IPS-20b (cell line): ENCODE measurements at regions not wholly inside any gene's neighbourhood (a gene's known extent, or its start where the extent isn't known, plus 50 kb on each side); places are given as distances from the start of the nearest gene placed in this dataset.
"Not testable (repeated sequence)": the region's sequence is repeated elsewhere in the genome, so short reads cannot be mapped to it uniquely, and the experiment has no call there.

ENCODE experiments used
- H3K27ac ChIP-seq: one replicate; pipeline ENCODE4 v1.5.1; 2013; ENCODE audit warnings: low read length
- H3K27me3 ChIP-seq: 2 replicates; pipeline ENCODE4 v1.6.1; 2013; ENCODE audit warnings: mild to moderate bottlenecking, low read length, inconsistent platforms; ENCODE audit not compliant: insufficient read depth
- H3K36me3 ChIP-seq: 2 replicates; pipeline ENCODE4 v1.6.1; 2013; ENCODE audit warnings: low read depth, mild to moderate bottlenecking, inconsistent platforms, low read length, moderate library complexity; ENCODE audit not compliant: insufficient read depth
- H3K4me1 ChIP-seq: 2 replicates; pipeline ENCODE4 v1.6.1; 2013; ENCODE audit warnings: mild to moderate bottlenecking, control low read depth, inconsistent platforms, low read length, moderate library complexity; ENCODE audit not compliant: insufficient read depth
- H3K4me3 ChIP-seq: 2 replicates; pipeline ENCODE4 v1.5.1; 2013; ENCODE audit warnings: mild to moderate bottlenecking, low read length, inconsistent platforms
- H3K9ac ChIP-seq: 2 replicates; pipeline ENCODE4 v1.6.1; 2013; ENCODE audit warnings: low read depth, mild to moderate bottlenecking, inconsistent platforms, low read length, moderate library complexity
- H3K9me3 ChIP-seq: 2 replicates; pipeline ENCODE4 v1.6.1; 2013; ENCODE audit warnings: mild to moderate bottlenecking, low read depth, low read length, inconsistent platforms; ENCODE audit not compliant: insufficient read depth

DNA sequence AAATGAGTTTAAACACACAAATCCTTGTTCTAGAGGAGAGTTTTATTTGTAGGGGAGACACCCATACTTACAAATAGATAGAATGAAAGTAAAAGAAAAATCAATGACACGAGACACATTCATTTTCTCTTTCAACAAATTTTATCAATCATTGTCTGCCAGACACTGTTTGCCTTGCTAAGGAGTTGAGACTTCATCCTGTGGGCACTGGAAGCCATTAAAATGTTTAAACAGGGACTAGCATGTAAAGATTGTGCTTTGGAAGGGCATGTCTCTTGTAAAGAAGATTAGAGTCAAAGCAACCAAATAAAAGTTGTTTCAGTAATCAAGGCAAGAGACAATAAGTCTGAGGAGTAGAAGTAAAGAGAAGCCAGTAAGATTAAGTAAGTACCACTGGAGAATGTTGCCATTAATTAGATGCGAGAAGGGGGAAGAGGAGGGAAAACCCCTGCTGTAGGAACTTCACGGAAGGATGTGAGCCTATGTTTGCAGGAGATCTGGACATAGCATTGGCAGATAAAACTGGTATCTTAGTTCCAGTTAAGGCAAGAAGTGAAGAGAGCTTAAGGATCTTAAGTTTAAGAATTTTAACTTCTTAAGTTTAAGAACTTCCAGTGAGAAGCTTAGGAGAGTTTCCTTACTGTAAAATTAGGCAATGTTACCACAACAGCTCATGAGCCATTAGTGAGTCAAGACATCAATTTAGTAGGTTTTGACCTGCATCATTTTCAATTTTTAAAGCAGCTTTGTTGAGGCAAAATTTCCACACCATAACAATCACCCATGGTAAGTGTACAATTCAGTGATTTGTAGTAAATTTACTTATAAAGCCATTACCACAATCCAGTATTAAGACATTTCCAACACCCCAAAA, 117.0 kb upstream of the UST start:
- Histone ChIP-seq H3K27ac (no peak overlapping the region), H3K4me1 (peaks cover 23% of the 10 kb centered on the region), H3K4me3 (no peak overlapping the region), H3K9me3 (no peaks in the 10 kb centered on the region), H3K36me3 (no peaks in the 10 kb centered on the region), H3K27me3 (no peaks in the 10 kb centered on the region), H3K9ac (no peak overlapping the region)

DNA sequence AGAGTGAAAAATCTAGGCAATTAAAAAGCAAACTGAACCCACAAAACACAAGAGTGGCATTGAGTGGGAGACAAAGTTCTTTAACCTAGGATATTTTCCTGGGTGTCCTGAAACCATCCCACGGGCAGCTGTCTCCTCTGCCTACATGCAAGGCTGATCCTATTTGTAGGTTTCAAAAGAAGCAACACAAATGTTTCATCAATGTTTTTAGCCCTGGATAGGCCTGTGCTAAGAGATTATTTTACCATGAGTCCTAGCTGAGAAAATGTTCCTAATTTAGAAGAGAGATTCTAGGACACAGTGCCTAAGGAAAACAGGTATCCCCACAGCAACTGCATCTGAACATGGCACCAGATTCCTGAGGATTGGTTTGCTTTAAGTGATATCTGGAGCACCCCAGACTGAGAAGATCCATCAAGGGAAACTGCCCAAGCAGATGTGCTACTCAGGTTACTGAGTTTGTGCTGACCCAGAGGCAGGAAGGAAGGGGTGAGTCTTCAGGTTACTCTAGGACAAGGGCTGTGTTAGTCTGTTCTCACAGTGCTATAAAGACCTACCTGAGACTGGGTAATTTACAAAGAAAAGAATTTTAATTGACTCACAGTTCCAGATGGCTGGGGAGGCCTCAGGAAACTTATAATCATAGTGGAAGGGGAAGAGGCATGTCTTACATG, 111.6 kb upstream of the UST start:
- Histone ChIP-seq H3K9me3 (no peaks in the 10 kb centered on the region), H3K27me3 (no peaks in the 10 kb centered on the region), H3K9ac (no peak overlapping the region), H3K27ac (no peak overlapping the region), H3K4me1 (no peaks in the 10 kb centered on the region), H3K4me3 (no peak overlapping the region), H3K36me3 (no peaks in the 10 kb centered on the region)

DNA sequence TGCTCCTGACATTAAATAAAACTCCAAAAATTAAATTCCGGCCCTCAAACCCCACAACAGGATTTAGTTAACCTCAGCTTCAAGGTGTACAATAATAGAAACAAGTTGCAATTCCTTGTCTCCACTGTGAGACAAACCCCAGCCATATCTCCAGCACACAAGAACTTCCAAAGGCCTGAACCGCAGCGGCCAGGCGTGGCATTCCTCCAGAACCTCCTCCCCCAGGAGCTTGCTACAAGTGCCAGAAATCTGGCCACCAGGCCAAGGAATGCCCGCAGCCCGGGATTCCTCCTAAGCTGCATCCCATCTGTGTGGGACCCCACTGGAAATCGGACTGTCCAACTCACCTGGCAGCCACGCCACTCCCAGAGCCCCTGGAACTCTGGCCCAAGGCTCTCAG, 105.0 kb upstream of the UST start:
- H3K27me3 ChIP-seq, H3K9me3 ChIP-seq, H3K4me3 ChIP-seq, H3K36me3 ChIP-seq, H3K4me1 ChIP-seq, H3K9ac ChIP-seq, H3K27ac ChIP-seq: not testable (repeated sequence)

DNA sequence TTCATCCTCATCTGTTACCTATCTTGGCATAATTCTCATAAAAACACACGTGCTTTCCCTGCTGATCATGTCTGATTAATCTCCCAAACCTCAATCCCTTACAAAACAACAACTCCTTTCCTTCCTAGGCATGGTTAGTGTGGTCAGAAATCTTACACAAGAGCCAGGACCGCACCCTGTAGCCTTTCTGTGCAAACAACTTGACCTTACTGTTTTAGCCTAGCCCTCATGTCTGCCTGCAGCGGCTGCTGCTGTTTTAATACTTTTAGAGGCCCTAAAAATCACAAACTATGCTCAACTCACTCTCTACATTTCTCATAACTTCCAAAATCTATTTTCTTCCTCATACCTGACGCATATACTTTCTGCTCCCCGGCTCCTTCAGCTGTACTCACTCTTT, 103.6 kb upstream of the UST start:
- H3K27ac ChIP-seq, H3K4me1 ChIP-seq: not testable (repeated sequence)

DNA sequence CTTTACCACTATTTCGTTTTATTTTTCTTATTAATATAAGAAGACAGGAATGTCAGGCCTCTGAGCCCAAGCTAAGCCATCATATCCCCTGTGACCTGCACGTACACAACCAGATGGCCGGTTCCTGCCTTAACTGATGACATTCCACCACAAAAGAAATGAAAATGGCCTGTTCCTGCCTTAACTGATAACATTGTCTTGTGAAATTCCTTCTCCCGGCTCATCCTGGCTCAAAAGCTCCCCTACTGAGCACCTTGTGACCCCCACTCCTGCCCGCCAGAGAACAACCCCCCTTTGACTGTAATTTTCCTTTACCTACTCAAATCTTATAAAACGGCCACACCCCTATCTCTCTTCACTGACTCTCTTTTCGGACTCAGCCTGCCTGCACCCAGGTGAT, 101.8 kb upstream of the UST start:
- not testable (repeated sequence) for H3K27ac ChIP-seq, H3K9ac ChIP-seq, H3K4me1 ChIP-seq, H3K4me3 ChIP-seq, H3K9me3 ChIP-seq, H3K36me3 ChIP-seq, H3K27me3 ChIP-seq

More for the DNA sequence above, 103.6 kb upstream of the UST start:
- H3K9me3 ChIP-seq, H3K27me3 ChIP-seq, H3K36me3 ChIP-seq, H3K4me3 ChIP-seq, H3K9ac ChIP-seq: not testable (repeated sequence)

DNA sequence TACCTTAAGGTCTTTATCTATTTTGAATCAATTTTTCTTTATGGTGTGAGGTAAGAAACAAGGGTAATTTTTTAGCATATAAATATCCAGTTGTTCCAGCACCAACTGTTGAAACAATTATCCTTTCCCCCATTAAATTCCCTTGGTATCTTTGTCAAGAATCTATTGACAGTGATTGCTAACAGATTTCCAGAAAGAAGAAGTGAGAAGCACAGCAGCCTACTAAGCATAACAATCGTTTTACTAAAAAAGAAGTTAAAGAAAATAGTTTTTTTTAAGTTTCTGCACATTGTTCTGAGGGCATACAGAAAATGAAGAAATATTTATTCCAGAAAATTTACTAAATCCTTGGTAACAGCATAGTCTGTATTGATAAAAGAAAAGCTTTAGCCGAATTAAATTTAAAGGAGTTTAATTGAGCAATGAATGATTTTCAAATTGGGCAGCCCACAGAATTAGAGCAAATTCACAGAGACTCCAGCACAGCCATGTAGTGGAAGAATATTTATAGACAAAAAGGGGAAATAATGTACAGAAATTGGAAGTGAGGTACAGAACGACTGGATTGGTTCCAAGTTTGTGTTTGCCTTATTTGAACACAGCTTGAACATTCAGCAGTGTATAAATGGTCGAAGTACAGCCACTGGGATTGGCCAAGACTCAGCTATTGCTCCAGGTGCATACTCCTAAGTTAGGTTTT, 97.9 kb upstream of the UST start:
- Histone ChIP-seq H3K4me3 (no peak overlapping the region), H3K9me3 (peaks cover 32% of the 10 kb centered on the region), H3K27ac (no peak overlapping the region)

DNA sequence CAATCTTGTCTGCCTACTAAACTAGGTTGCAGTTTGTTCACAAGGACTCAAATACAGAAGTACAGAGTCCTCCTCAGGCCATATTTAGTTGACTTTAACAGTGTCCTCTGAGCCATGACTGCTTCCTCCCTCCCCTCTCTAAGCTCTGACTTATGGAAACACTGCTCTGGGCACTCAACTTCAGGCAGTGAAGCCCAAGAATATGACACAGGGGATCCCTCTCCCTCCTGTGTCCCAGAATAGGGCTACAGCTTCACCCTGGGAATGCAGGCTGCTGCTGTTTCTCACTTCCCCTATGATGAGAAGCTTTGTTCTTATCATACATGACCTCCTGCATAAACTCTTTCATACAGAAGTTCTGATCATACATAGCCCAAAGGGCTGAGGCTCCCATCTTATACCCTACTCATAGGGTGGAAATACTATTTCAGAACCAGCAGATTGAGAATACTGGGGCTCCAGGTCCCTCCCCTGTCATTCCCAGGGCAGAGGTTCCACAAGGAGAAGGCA, 97.3 kb upstream of the UST start:
- H3K9ac ChIP-seq: no peak overlapping the region
- H3K27me3 ChIP-seq: no peaks in the 10 kb centered on the region
- no peak overlapping the region for H3K4me3 ChIP-seq
- H3K4me1 ChIP-seq: peaks cover 8% of the 10 kb centered on the region; the same call in 1 of the 2 replicates
- H3K36me3 ChIP-seq: no peaks in the 10 kb centered on the region
- H3K27ac ChIP-seq: no peak overlapping the region
- H3K9me3 ChIP-seq: peaks cover 37% of the 10 kb centered on the region

More for the DNA sequence above, 97.9 kb upstream of the UST start:
- H3K36me3 ChIP-seq: no peaks in the 10 kb centered on the region
- H3K27me3 ChIP-seq: no peaks in the 10 kb centered on the region
- peaks cover 8% of the 10 kb centered on the region; the same call in 1 of the 2 replicates for H3K4me1 ChIP-seq
- H3K9ac ChIP-seq: no peak overlapping the region

DNA sequence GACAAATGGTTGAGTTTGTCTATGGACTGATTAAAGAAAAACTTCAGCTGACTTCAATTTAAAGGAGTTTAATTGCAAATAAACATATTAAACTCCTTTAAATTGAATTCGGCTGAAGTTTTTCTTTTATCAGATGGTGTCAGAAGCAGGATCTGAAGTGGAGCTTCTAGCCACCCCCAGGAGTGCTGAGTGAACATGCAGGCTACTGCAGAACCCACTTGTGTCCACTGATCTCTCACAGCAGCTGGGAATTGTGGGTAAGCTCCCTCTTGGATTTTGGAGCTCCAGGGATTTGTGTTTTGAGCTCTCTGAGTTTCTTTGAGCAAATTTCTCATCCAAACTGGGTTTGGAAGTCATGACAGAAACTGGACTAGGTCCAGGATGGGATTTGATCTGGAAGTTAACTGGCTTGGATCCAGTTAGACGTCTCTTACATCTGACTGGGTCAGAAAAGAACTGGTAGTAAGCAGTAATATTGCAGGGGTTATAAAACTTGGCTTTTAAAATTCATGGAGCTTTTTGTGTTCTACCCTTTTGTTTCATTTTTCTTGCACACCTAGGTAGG, 95.8 kb upstream of the UST start:
- Histone ChIP-seq H3K27me3 (no peaks in the 10 kb centered on the region), H3K4me3 (no peak overlapping the region), H3K9ac (no peak overlapping the region), H3K27ac (no peak overlapping the region), H3K9me3 (peaks cover 50% of the 10 kb centered on the region), H3K36me3 (no peaks in the 10 kb centered on the region), H3K4me1 (peaks cover under 1% of the 10 kb centered on the region; the same call in 1 of the 2 replicates)

DNA sequence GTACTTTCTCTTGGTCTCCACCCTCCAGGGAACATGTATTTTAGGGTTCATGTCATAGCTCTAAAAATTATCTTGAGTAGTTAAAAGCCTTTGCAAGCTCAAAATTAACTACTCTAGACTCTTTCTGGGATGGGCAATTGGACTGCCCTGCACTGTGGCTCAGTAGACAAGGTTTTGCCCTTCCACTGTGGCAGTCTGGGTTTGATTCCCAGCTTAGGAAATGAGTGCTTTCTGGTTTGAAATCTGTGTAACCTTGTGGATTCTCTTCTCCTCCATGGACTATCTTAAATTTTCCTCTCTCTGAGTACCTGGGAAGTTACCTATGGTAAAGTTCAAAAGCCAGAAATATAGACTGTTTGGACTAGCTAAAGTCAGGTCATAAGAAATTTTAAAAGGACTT, 94.6 kb upstream of the UST start:
- peaks cover 56% of the 10 kb centered on the region for H3K9me3 ChIP-seq
- no peaks in the 10 kb centered on the region for H3K4me1 ChIP-seq

DNA sequence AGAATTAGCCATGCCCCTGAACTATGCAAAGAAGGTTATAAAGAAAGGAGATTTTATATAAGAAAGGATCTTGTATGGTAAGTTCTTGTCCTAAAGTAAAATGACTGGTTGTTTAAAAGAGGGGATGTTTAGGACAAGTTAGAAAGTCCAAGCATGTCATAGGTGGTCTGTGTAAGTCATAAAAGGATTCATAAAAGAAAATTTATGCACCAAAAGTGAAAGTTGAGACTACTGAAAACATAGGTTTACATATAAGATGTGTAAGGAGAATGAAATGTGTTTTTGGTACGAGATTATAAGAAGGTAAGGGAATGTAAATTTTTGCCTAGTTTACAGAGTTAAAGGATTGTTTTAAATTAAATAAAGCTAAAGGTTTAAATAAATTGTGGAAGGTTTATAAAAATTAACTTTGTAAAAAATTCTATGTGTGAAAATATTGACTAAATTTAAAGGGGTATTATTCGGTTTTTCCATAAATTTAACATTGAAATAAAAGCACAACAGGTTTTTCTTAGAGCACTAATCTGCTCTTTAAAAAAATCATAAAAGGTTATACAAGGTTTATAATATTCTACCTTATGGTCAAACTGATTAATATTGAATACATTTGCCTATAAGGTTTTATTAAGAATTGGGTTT, 93.6 kb upstream of the UST start:
- H3K9me3 ChIP-seq: peaks cover 56% of the 10 kb centered on the region
- H3K4me3 ChIP-seq: no peak overlapping the region
- H3K36me3 ChIP-seq: no peaks in the 10 kb centered on the region
- H3K9ac ChIP-seq: no peak overlapping the region
- H3K27ac ChIP-seq: no peak overlapping the region
- H3K4me1 ChIP-seq: no peaks in the 10 kb centered on the region
- no peaks in the 10 kb centered on the region for H3K27me3 ChIP-seq

More for the DNA sequence above, 94.6 kb upstream of the UST start:
- H3K9ac ChIP-seq: no peak overlapping the region
- H3K27ac ChIP-seq: no peak overlapping the region
- H3K4me3 ChIP-seq: no peak overlapping the region
- no peaks in the 10 kb centered on the region for H3K27me3 ChIP-seq
- H3K36me3 ChIP-seq: no peaks in the 10 kb centered on the region

DNA sequence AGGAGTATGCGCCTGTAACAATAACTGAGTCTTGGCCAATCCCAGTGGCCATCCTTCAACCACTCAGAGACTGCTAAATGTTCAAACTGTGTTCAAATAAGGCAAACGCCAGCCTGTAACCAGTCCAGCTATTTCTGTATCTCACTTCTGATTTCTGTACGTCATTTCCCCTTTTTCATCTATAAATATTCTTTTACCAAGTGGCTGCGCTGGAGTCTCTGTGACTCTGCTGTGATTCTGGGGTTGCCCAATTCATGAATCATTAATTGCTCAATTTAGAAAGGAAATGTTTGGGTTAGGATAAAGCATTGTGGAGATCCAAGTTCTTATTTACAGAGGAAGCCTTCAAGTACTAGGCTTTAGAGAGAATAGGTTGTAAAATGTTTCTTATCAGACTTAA, 89.8 kb upstream of the UST start:
- no peak overlapping the region for H3K9ac ChIP-seq
- H3K27ac ChIP-seq: no peak overlapping the region
- H3K36me3 ChIP-seq: no peaks in the 10 kb centered on the region

More for the DNA sequence above, 89.8 kb upstream of the UST start:
- Histone ChIP-seq H3K27me3 (no peaks in the 10 kb centered on the region), H3K9me3 (peaks cover 46% of the 10 kb centered on the region), H3K4me3 (no peak overlapping the region), H3K4me1 (no peaks in the 10 kb centered on the region)
